Heart right ventricle (tissue), 16 donors: ENCODE measurements at regions not wholly inside any gene's neighbourhood (a gene's known extent, or its start where the extent isn't known, plus 50 kb on each side); places are given as distances from the start of the nearest gene placed in this dataset.

Source experiments
- ATAC-seq, 8 donors: fragments of 200-7000 bp; cut with Tn5 transposase; one replicate each; pipeline ENCODE4 v1.9.1; 2020; ENCODE audit warnings: mild to moderate bottlenecking in 8 of 8, moderate library complexity in 8 of 8, moderate number of reproducible peaks in 1 of 8
- DNase-seq, 2 donors: peaks; one replicate each; pipeline ENCODE4 v3.0.0-alpha.2; 2020
- H3K27ac ChIP-seq, 10 donors: fragments of 200-600 bp; sonication (generic) in 2 of 10; one replicate each; pipeline versions ENCODE4 v1.5.0 to v1.8.0; 2020 to 2022; ENCODE audit warnings: mild to moderate bottlenecking in 3 of 10
- H3K27me3 ChIP-seq, 7 donors: fragments of 200-600 bp; one replicate each; pipeline ENCODE4 v1.8.0; 2021 to 2022; ENCODE audit warnings: mild to moderate bottlenecking in 2 of 7
- H3K36me3 ChIP-seq, 9 donors: fragments of 200-600 bp; sonication (generic) in 1 of 9; one replicate each; pipeline versions ENCODE4 v1.5.0 to v1.8.0; 2020 to 2022; ENCODE audit warnings: mild to moderate bottlenecking in 2 of 9
- H3K4me1 ChIP-seq, 9 donors: fragments of 200-600 bp; sonication (generic) in 1 of 9; one replicate each; pipeline versions ENCODE4 v1.5.0 to v1.8.0; 2020 to 2022; ENCODE audit warnings: mild to moderate bottlenecking in 4 of 9
- H3K4me3 ChIP-seq, 10 donors: fragments of 200-600 bp; sonication (generic) in 2 of 10; one replicate each; pipeline versions ENCODE4 v1.5.0 to v1.8.0; 2020 to 2022; ENCODE audit warnings: mild to moderate bottlenecking in 7 of 10, moderate library complexity in 2 of 10
- H3K9me3 ChIP-seq, 11 donors: fragments of 200-600 bp in 10 of 11; sonication (generic) in 2 of 11; one replicate each; pipeline versions ENCODE4 v1.5.0 to v1.8.0; 2013 to 2022; ENCODE audit warnings: mild to moderate bottlenecking in 2 of 11, control low read depth in 1 of 11, moderate library complexity in 1 of 11
- CTCF ChIP-seq, 9 donors: fragments of 200-600 bp; sonication (generic) in 2 of 9; IDR thresholded peaks; one replicate each; pipeline versions ENCODE4 v1.5.0 to v1.8.0; 2021 to 2022; ENCODE audit warnings: antibody characterized with exemption in 9 of 9, mild to moderate bottlenecking in 5 of 9, moderate library complexity in 1 of 9
- WGBS, 2 donors: extraction: QIAGEN DNeasy Blood & Tissue Kit; methylation state at CpG; one replicate each; pipeline ENCODE4 v1.1.7; 2013; ENCODE audit warnings: inconsistent platforms in 1 of 2; 5-methylcytosine and 5-hydroxymethylcytosine counted together
- intact Hi-C, 10 donors: fragments of 100-400 bp; cut with DNase I; formaldehyde crosslinking; loops; one replicate each; pipeline versions ENCODE4 v1.11.1 to v1.14.2; 2022
- donor health status: Arrhythmogenic right ventricular cardiomyopathy.
- donor health status: ischemic (EF 13 %, LVEDD 7.1; RV severe dilation, severe dysfunction).
- donor health status: healthy with polysubstance abuse.
- donor health status: DM: no; HTN: yes; CAD: no.
- donor health status: DM: no; HTN: no; CAD: no.
- donor health status: ischemic (EF 25% LVEDD 6.9; RV normal size, moderate dysfunction).
- donor health status: ischemic (EF 25% LVEDD 5.7; RV mildly dilated, moderate dysfunction).
- donor health status: healthy.
- donor health status: DM: yes; HTN: yes; CAD: no.
- donor health status: Ischemic cardiomyopathy.
- donor health status: ischemic (EF 35%, LVEDD 5.7; RV mildly dilated, moderate dysfunction).
- donor health status: nonischemic (EF 11% LVEDD 7.7; RV severe dilation, severe dysfunction).
- donor health status: DM: yes; HTN: yes; CAD: no.
- donor health status: PGD.
- donor health status: ischemic (EF 29% LVEDD 5.4; RV normal size, mild dysfunction).
- donor health status: nonischemic (EF 23%, LVEDD 6.1; RV moderate dilation, normal function).

DNA sequence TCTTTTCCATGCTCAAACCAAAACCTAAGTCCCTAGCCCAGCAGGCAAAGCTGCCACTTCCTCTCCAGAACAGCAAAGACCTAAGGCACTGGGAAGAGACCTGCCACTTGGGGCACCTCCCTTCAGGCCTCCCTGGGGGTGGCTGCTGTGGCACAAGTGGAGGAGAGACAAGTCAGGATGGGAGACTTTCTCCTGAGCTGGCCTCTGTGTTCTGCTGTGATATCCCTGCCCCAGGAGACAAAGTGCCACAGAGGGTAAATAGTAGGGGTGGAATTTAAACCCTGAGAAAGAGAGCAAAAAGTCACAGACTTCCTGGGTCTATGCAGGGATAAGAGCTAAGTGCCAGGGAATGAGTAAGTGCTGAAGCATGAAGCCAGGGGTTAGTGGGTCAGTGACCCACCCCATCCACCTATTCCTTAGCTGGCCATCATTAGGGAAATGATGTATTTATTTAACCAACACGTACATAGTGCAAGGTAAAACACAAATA lies 84.2 kb downstream of the MRPL14 start:
- ATAC-seq, result no peak
- DNase-seq, result no peak
- no peaks in the 10 kb centered on the region for H3K9me3 ChIP-seq
- TF ChIP-seq CTCF (IDR thresholded peaks at IDR 0.05), result no peak
- no peak overlapping the region for H3K4me3 ChIP-seq
- intact Hi-C loops, result no loop called here
- 57 to 80% methylated on average over 1 of the region's 1 CpG for WGBS, 2 donors
- no peaks in the 10 kb centered on the region for H3K36me3 ChIP-seq
- H3K27ac ChIP-seq, result peak overlapping the region in 4 of 10 donors; percentile 29 to 60 (median 53)
- H3K4me1 ChIP-seq, result peaks cover 0 to 39% (median 24%) of the 10 kb centered on the region in 9 donors
- H3K27me3 ChIP-seq, result no peaks in the 10 kb centered on the region

DNA sequence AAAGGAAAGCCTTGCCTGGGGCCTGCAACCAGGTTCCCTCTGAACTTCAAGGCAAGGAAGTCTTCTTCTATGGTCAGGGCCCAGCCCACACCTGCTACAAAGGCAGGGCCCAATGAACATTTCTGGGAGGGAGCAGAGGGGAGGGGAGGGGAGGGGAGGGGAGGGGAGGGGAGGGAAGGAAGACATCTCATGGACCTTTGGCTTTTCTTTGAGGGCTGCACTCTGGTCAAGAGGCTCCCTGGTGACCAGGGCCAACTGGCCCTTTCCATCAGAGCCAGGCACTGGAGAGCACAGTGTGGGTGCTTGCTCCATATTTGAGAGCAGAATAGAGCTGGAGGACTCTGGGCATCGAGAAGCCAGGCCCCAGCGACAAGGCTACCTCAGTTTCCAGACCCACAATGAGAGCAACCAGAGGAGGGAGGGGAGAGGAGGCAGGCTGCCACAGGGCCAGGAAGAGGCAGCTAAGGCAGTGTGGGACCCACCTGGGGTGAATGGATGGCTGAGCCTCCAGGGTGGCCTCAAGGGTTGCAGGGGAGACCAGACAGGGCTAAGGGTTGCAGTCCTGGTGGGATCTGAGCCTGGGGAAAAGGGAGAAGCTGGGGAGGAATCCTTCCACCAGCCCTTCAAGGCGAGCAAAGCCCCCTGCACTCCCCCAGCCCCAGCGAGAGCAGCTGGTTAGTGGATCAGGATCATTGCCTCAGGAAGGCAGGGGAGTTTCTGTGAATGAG lies 84.8 kb downstream of the MRPL14 start:
- Histone ChIP-seq H3K27me3 (no peaks in the 10 kb centered on the region), H3K9me3 (no peaks in the 10 kb centered on the region), H3K4me3 (no peak overlapping the region), H3K4me1 (peaks cover 0 to 39% (median 24%) of the 10 kb centered on the region in 9 donors), H3K27ac (peak overlapping the region in 1 of 10 donors; percentile 73), H3K36me3 (no peaks in the 10 kb centered on the region)
- ATAC-seq, result no peak
- no peak for DNase-seq
- intact Hi-C loops, result no loop called here
- 86 to 90% methylated on average over 4 of the region's 4 CpGs for WGBS, 2 donors
- TF ChIP-seq CTCF (IDR thresholded peaks at IDR 0.05), result no peak

GRCh38 chr6:44041461-44042260 lies 85.6 kb downstream of the MRPL14 start:
- TF ChIP-seq CTCF (IDR thresholded peaks at IDR 0.05), result no peak
- DNase-seq, result no peak
- intact Hi-C loops, result no loop called here
- Histone ChIP-seq H3K4me3 (no peak overlapping the region), H3K27me3 (no peaks in the 10 kb centered on the region), H3K9me3 (no peaks in the 10 kb centered on the region), H3K4me1 (peaks cover 0 to 40% (median 24%) of the 10 kb centered on the region in 9 donors), H3K36me3 (no peaks in the 10 kb centered on the region), H3K27ac (peak overlapping the region in 2 of 10 donors; percentile 5 to 73)
- WGBS, 2 donors, result 67 to 78% methylated on average over 10 of the region's 10 CpGs
- ATAC-seq, result peak in 3 of 8 donors; percentile 5 to 26 (median 12)

DNA sequence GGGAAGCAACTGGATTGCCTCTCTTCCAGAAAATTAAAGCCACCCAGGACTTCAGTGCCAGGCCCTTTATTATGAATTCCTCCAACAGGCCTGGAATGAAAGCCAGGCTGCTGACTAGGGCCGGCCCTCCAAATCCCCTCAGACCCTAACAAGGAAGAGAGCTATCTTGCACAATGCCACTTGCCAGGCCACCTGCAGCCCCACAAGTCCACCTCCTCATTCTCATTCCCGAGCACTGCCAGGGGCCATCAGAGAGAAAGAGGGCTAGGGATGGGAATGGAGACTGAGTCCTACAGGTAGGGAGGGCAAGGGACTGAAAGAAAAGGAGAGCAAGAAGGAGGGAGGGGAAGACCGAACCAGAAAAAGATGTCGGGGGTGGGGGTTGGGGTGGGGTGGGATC lies 86.5 kb downstream of the MRPL14 start:
- intact Hi-C loops, result no loop called here
- peak overlapping the region in 1 of 10 donors; percentile 20 for H3K27ac ChIP-seq

More for the DNA sequence above, 86.5 kb downstream of the MRPL14 start:
- H3K9me3 ChIP-seq, result no peaks in the 10 kb centered on the region
- H3K4me3 ChIP-seq, result no peak overlapping the region
- 90 to 96% methylated on average over 4 of the region's 4 CpGs for WGBS, 2 donors
- peaks cover 0 to 47% (median 24%) of the 10 kb centered on the region in 9 donors for H3K4me1 ChIP-seq
- DNase-seq, result no peak
- H3K36me3 ChIP-seq, result no peaks in the 10 kb centered on the region
- no peaks in the 10 kb centered on the region for H3K27me3 ChIP-seq
- TF ChIP-seq CTCF (IDR thresholded peaks at IDR 0.05), result no peak
- no peak for ATAC-seq
